ENCODE measurements at regions not wholly inside any gene's neighbourhood (a gene's known extent, or its start where the extent isn't known, plus 50 kb on each side); places are given as distances from the start of the nearest gene placed in this dataset.

DNA sequence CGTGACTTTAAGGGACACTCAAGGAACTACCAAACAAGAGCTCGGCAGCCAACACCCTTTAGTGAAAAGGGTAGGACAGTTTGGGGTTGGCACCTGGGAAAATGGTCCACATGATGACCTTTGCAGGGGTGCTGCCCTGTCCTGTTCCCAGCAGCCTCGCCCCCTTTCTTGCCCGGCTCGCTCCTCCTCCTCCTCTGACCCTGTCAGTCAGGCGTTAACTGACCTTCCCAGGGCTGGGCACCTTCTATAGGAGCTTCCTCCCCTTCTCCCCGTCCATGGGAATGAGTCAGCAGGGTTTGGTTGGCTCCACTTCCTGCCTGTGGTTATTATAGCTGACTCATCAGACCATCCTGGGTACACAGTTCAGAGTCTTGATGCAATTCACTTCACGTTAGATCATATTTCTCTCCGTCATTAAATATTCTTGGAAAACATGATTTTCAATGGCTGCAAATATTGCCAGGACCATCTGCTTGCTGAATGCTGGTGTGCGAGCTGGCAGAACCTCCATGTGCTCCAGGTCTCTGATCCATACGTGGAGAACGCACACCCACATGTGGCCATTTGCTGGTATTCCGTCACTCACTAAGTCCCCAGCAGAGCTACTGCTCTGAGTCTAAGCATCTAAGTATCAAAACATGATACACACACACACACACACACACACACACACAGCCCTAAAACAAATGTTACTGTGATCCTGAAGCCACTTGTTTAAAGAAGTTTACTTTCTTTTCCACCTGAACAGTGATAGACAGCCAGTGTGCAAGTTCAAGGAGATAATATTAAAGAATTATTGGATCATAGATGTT is 185.0 kb downstream of the ANAPC1 start:
- 34 to 49% methylated on average over 8 to 10 of the region's 13 CpGs for WGBS, 2 donors (ENCODE audit: low coverage in 1 of 2)
- no peak overlapping the region for H3K4me3 ChIP-seq

DNA sequence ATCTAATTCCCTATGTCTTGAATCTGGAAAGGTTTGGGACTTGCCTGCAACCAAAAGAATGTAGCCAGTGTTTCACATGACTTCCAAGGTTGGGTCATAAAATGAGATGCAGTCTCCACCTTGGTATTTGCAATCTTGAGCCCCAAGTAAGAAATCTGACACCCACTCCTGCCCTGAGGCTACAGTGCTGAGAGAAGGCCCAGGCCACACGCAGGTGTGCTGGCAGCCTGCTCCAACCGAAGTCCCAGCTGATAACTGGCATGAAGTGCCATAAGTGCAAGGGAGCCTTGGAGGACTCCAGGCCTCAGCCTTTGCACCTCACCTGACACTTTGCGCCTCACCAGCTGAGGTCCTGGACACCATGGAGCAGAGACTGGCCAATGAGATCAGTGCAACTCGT is 182.7 kb downstream of the ANAPC1 start:
- TF ChIP-seq, protein P1, sequence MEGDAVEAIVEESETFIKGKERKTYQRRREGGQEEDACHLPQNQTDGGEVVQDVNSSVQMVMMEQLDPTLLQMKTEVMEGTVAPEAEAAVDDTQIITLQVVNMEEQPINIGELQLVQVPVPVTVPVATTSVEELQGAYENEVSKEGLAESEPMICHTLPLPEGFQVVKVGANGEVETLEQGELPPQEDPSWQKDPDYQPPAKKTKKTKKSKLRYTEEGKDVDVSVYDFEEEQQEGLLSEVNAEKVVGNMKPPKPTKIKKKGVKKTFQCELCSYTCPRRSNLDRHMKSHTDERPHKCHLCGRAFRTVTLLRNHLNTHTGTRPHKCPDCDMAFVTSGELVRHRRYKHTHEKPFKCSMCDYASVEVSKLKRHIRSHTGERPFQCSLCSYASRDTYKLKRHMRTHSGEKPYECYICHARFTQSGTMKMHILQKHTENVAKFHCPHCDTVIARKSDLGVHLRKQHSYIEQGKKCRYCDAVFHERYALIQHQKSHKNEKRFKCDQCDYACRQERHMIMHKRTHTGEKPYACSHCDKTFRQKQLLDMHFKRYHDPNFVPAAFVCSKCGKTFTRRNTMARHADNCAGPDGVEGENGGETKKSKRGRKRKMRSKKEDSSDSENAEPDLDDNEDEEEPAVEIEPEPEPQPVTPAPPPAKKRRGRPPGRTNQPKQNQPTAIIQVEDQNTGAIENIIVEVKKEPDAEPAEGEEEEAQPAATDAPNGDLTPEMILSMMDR (IDR thresholded peaks at IDR 0.05), result no peak
- no peak for TF ChIP-seq EP300 (IDR thresholded peaks at IDR 0.05)
- no peak for TF ChIP-seq POLR2AphosphoS5 (IDR thresholded peaks at IDR 0.05)
- TF ChIP-seq POLR2A (IDR thresholded peaks at IDR 0.05), result no peak
- no peak for ATAC-seq
- H3K4me3 ChIP-seq, result no peak overlapping the region
- no peaks in the 10 kb centered on the region for H3K27me3 ChIP-seq
- 95% methylated on average over 3 of the region's 4 CpGs; no CpG with 5 or more reads in 1 of the 2 donors for WGBS, 2 donors (ENCODE audit: low coverage in 1 of 2)
- H3K4me1 ChIP-seq, result peaks cover 0 to 32% (median 0%) of the 10 kb centered on the region in 3 donors
- no peaks in the 10 kb centered on the region for H3K36me3 ChIP-seq
- H3K9me3 ChIP-seq, result no peaks in the 10 kb centered on the region
- no peak overlapping the region for H3K27ac ChIP-seq

More for the DNA sequence above, 185.0 kb downstream of the ANAPC1 start:
- H3K9me3 ChIP-seq, result peaks cover 0 to 13% (median 0%) of the 10 kb centered on the region in 3 donors
- no peaks in the 10 kb centered on the region for H3K36me3 ChIP-seq
- H3K4me1 ChIP-seq, result peaks cover 0 to 28% (median 0%) of the 10 kb centered on the region in 3 donors
- ATAC-seq, result peak; percentile 80
- no peak for TF ChIP-seq POLR2A (IDR thresholded peaks at IDR 0.05)
- peak; percentile 71 for TF ChIP-seq POLR2AphosphoS5 (IDR thresholded peaks at IDR 0.05)
- TF ChIP-seq EP300 (IDR thresholded peaks at IDR 0.05), result no peak
- no peak overlapping the region for H3K27ac ChIP-seq
- H3K27me3 ChIP-seq, result no peaks in the 10 kb centered on the region

DNA sequence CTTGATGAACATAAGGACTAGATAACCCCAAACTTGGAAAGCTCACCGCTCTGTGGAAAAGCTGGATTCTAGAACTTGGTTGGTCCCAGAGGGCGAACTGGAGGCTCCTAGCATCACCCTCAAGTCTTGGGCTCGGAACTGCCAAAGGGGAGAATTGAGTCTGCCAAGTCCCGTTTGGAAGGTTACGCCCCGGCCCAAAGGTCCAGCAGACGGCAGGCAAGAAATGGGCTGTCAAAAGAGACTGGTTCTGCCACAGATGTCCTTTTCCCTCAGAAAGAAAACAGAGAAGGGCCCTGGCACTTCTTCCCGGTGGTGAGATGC is 182.2 kb downstream of the ANAPC1 start:
- H3K4me3 ChIP-seq, result no peak overlapping the region
- no peaks in the 10 kb centered on the region for H3K27me3 ChIP-seq
- H3K9me3 ChIP-seq, result no peaks in the 10 kb centered on the region
- no peaks in the 10 kb centered on the region for H3K36me3 ChIP-seq
- no peak overlapping the region for H3K27ac ChIP-seq
- WGBS, 2 donors (ENCODE audit: low coverage in 1 of 2), result 79 to 100% methylated on average over 1 to 7 of the region's 8 CpGs
- TF ChIP-seq, protein P1 (IDR thresholded peaks at IDR 0.05), result no peak
- no peak for TF ChIP-seq EP300 (IDR thresholded peaks at IDR 0.05)
- no peak for TF ChIP-seq POLR2AphosphoS5 (IDR thresholded peaks at IDR 0.05)
- TF ChIP-seq POLR2A (IDR thresholded peaks at IDR 0.05), result no peak
- H3K4me1 ChIP-seq, result peaks cover 0 to 34% (median 0%) of the 10 kb centered on the region in 3 donors
- no peak for ATAC-seq

DNA sequence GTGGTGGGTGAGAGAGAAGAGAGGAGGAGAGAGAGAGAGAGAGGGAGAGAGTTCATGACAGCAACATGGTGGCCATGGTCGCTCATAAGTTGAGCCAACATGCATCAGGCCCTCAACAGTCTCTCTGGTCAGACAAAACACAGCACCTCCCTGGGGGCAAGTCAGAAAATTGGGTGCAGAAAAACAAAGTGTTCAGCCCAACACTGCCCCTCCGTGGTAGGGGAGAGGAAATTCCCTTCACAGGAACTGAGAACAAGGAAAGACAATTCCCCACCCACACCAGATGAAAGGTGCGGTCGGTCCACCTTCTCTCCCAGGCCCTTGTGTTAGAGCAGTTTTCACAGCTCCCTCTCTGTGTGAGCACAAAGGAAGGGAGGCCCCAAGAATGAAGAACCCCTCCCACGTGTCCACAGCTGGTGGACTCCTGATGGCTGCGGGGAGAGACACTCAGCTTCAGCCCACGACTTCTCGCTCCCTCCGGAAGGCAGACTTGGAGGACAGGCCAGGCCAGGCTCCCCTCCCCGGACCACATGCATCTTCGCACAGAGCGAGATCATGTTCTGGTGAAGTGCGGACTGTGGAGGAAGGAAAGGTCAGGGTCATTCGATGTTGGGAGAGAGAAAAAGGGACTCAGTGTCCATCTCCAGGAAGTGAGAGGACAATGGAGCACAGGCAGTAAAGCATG is 181.7 kb downstream of the ANAPC1 start:
- H3K36me3 ChIP-seq, result no peaks in the 10 kb centered on the region
- H3K4me1 ChIP-seq, result peaks cover 0 to 34% (median 0%) of the 10 kb centered on the region in 3 donors
- no peaks in the 10 kb centered on the region for H3K9me3 ChIP-seq
- 52 to 56% methylated on average over 4 to 9 of the region's 14 CpGs for WGBS, 2 donors (ENCODE audit: low coverage in 1 of 2)
- no peak overlapping the region for H3K27ac ChIP-seq
- no peak overlapping the region for H3K4me3 ChIP-seq
- no peak for ATAC-seq
- TF ChIP-seq, protein P1 (IDR thresholded peaks at IDR 0.05), result peak in 3 of 4 experiments; percentile 64 to 69 (median 65)
- TF ChIP-seq EP300 (IDR thresholded peaks at IDR 0.05), result no peak
- no peaks in the 10 kb centered on the region for H3K27me3 ChIP-seq

DNA sequence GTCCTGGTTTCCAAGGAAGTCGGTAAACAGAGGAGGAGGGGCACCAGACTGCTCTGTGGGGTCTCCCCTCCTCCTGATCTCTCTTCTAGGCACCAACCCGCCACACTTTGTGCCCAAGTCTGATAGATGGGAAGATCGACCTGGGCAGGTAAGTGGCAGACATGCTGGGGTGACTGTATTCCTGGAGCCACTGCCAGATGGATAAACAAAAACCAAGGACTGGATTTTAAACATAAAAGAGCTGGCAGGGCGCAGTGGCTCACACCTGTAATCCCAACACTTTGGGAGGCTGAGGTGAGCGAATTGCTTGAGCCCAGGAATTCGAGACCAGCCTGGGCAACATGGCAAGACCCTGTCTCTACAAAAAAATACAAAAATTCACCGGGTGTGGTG is 181.2 kb downstream of the ANAPC1 start:
- TF ChIP-seq POLR2A (IDR thresholded peaks at IDR 0.05), result no peak
- TF ChIP-seq, protein P1 (IDR thresholded peaks at IDR 0.05), result no peak
- no peak for TF ChIP-seq EP300 (IDR thresholded peaks at IDR 0.05)
- no peak for TF ChIP-seq POLR2AphosphoS5 (IDR thresholded peaks at IDR 0.05)
- no peak for ATAC-seq
- Histone ChIP-seq H3K36me3 (no peaks in the 10 kb centered on the region), H3K4me1 (peaks cover 0 to 34% (median 0%) of the 10 kb centered on the region in 3 donors), H3K27me3 (no peaks in the 10 kb centered on the region), H3K4me3 (no peak overlapping the region), H3K9me3 (no peaks in the 10 kb centered on the region), H3K27ac (no peak overlapping the region)
- WGBS, 2 donors (ENCODE audit: low coverage in 1 of 2), result 44 to 78% methylated on average over 2 to 6 of the region's 7 CpGs

All from gastroesophageal sphincter (tissue), 4 donors.